ENCODE measurements at regions not wholly inside any gene's neighbourhood (a gene's known extent, or its start where the extent isn't known, plus 50 kb on each side); places are given as distances from the start of the nearest gene placed in this dataset.

- peak; percentile 77 to 78 for DNase-seq (ENCODE audit: low read depth in 2 of 2)
Observed at GRCh38 chr16:86994651-86995171, 322.5 kb downstream of the C16orf95 start.

- no peak for DNase-seq (ENCODE audit: low read depth in 2 of 2)
Observed at GRCh38 chr16:86995456-86995855, 321.7 kb downstream of the C16orf95 start.

- no peak for DNase-seq (ENCODE audit: low read depth in 2 of 2)
Observed at GRCh38 chr16:86996081-86996480, 321.1 kb downstream of the C16orf95 start.

GRCh38 chr16:86997058-86997457, 320.1 kb downstream of the C16orf95 start:
- no peak for DNase-seq (ENCODE audit: low read depth in 2 of 2)

- DNase-seq (ENCODE audit: low read depth in 2 of 2), result no peak
Observed at GRCh38 chr16:86998196-86999001, 318.8 kb downstream of the C16orf95 start.

GRCh38 chr16:87000001-87000400, 317.2 kb downstream of the C16orf95 start:
- no peak for DNase-seq (ENCODE audit: low read depth in 2 of 2)

GRCh38 chr16:87002717-87003413, 314.3 kb downstream of the C16orf95 start:
- DNase-seq (ENCODE audit: low read depth in 2 of 2), result peak; percentile 24 to 36

GRCh38 chr16:87003414-87003755, 313.8 kb downstream of the C16orf95 start:
- DNase-seq (ENCODE audit: low read depth in 2 of 2), result no peak

- no peak for DNase-seq (ENCODE audit: low read depth in 2 of 2)
Observed at GRCh38 chr16:87006021-87006420, 311.2 kb downstream of the C16orf95 start.

- DNase-seq (ENCODE audit: low read depth in 2 of 2), result no peak
Observed at GRCh38 chr16:87006789-87007745, 310.1 kb downstream of the C16orf95 start.

- DNase-seq (ENCODE audit: low read depth in 2 of 2), result no peak
Observed at GRCh38 chr16:87007907-87008306, 309.3 kb downstream of the C16orf95 start.

- DNase-seq (ENCODE audit: low read depth in 2 of 2), result no peak
Observed at GRCh38 chr16:87008664-87009063, 308.5 kb downstream of the C16orf95 start.

GRCh38 chr16:87012954-87013938, 303.9 kb downstream of the C16orf95 start:
- DNase-seq (ENCODE audit: low read depth in 2 of 2), result no peak

GRCh38 chr16:87014112-87014511, 303.1 kb downstream of the C16orf95 start:
- DNase-seq (ENCODE audit: low read depth in 2 of 2), result no peak

- no peak for DNase-seq (ENCODE audit: low read depth in 2 of 2)
Observed at GRCh38 chr16:87015021-87015420, 302.2 kb downstream of the C16orf95 start.

GRCh38 chr16:87016046-87017035, 300.9 kb downstream of the C16orf95 start:
- no peak for DNase-seq (ENCODE audit: low read depth in 2 of 2)

GRCh38 chr16:87017371-87018012, 299.7 kb downstream of the C16orf95 start:
- peak; percentile 36 to 46 for DNase-seq (ENCODE audit: low read depth in 2 of 2)

GRCh38 chr16:87025676-87026075, 291.5 kb downstream of the C16orf95 start:
- no peak for DNase-seq (ENCODE audit: low read depth in 2 of 2)

- DNase-seq (ENCODE audit: low read depth in 2 of 2), result no peak
Observed at GRCh38 chr16:87027056-87027616, 290.1 kb downstream of the C16orf95 start.
